AG04450 (cell line): ENCODE measurements at regions not wholly inside any gene's neighbourhood (a gene's known extent, or its start where the extent isn't known, plus 50 kb on each side); places are given as distances from the start of the nearest gene placed in this dataset.

Source experiments
- CTCF ChIA-PET: fragments of 300-600, 350-600 bp; formaldehyde crosslinking; extraction: SDS; loops from one replicate; lab custom pipeline; 2022; ENCODE audit warnings: antibody characterized with exemption, inconsistent platforms; lab: Charles Lee
- POLR2A ChIA-PET: fragments of 350-600 bp; formaldehyde crosslinking; extraction: SDS; loops from one replicate; lab custom pipeline; 2021; ENCODE audit warnings: antibody characterized with exemption, inconsistent platforms; lab: Yijun Ruan, JAX
- DNase-seq: peaks from one replicate; pipeline ENCODE4 v3.0.0-alpha.2; 2011; ENCODE audit warnings: low read depth, low spot score
- H3K27ac ChIP-seq: one replicate; pipeline ENCODE4 v1.5.1; 2012; ENCODE audit warnings: low read depth, low read length, control low read depth
- H3K27me3 ChIP-seq: one replicate; pipeline ENCODE4 v1.6.0; 2012; ENCODE audit warnings: low read length; ENCODE audit not compliant: control insufficient read depth, insufficient read depth
- H3K4me3 ChIP-seq: 2 replicates; pipeline ENCODE4 v1.5.1; 2011; ENCODE audit warnings: mild to moderate bottlenecking, low read depth, low read length, control low read depth
- H3K9me3 ChIP-seq: 2 replicates; pipeline ENCODE4 v1.5.1; 2012; ENCODE audit warnings: low read length; ENCODE audit not compliant: control insufficient read depth, insufficient read depth
- TF ChIP-seq, protein P1 (sequence below): IDR thresholded peaks from 2 replicates; pipeline ENCODE4 v1.5.1; 2011; ENCODE audit warnings: low read depth, low read length, control low read depth, inconsistent platforms

GRCh38 chr10:133035952-133036351 is 51.8 kb upstream of the ADGRA1 start:
- Histone ChIP-seq H3K9me3 (peaks cover 12% of the 10 kb centered on the region; the same call in 1 of the 2 replicates), H3K27me3 (peaks cover 7% of the 10 kb centered on the region), H3K4me3 (no peak overlapping the region), H3K27ac (no peak overlapping the region)
- TF ChIP-seq, protein P1, sequence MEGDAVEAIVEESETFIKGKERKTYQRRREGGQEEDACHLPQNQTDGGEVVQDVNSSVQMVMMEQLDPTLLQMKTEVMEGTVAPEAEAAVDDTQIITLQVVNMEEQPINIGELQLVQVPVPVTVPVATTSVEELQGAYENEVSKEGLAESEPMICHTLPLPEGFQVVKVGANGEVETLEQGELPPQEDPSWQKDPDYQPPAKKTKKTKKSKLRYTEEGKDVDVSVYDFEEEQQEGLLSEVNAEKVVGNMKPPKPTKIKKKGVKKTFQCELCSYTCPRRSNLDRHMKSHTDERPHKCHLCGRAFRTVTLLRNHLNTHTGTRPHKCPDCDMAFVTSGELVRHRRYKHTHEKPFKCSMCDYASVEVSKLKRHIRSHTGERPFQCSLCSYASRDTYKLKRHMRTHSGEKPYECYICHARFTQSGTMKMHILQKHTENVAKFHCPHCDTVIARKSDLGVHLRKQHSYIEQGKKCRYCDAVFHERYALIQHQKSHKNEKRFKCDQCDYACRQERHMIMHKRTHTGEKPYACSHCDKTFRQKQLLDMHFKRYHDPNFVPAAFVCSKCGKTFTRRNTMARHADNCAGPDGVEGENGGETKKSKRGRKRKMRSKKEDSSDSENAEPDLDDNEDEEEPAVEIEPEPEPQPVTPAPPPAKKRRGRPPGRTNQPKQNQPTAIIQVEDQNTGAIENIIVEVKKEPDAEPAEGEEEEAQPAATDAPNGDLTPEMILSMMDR: no peak
- ChIA-PET CTCF (interaction anchor here (0.5 kb wide), 1 partner anchor 331 kb away, joined by 3 read pairs; no protein-coding TSS in a partner anchor), POLR2A (no interaction called here)
- no peak for DNase-seq

- Histone ChIP-seq H3K4me3 (no peak overlapping the region), H3K27me3 (peaks cover 6% of the 10 kb centered on the region), H3K27ac (no peak overlapping the region), H3K9me3 (peaks cover 18% of the 10 kb centered on the region; the same call in 1 of the 2 replicates)
- POLR2A ChIA-PET: no interaction called here
- no peak for DNase-seq
- CTCF ChIA-PET: interaction anchor here (0.5 kb wide), 1 partner anchor 12 kb away, joined by 3 read pairs; no protein-coding TSS in a partner anchor
- TF ChIP-seq, protein P1: no peak
Measured at GRCh38 chr10:133034762-133035161, 53.0 kb upstream of the ADGRA1 start.

DNA sequence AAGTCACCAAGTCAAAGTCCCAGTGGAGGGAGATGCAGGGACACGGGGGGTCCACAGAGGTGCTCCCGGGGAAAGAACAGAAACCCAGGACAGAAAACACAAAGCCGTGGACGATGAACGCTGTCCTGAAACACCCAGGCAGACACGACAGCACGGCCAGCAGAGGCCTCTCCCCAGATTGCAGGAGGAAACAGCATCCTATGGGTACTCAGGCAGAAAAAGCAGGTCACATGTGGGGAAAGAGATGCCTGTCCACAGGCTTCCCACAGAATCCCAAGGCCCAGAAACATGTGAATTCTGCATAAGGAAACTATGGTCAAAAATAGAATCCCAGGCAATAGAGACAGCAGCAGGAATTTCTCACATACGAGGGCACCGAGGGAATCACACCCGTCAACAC is 53.6 kb upstream of the ADGRA1 start:
- POLR2A ChIA-PET: no interaction called here
- CTCF ChIA-PET: no interaction called here

GRCh38 chr10:133033742-133034048 is 54.0 kb upstream of the ADGRA1 start:
- peaks cover 2% of the 10 kb centered on the region for H3K27me3 ChIP-seq
- TF ChIP-seq, protein P1: no peak
- CTCF ChIA-PET: no interaction called here
- H3K4me3 ChIP-seq: no peak overlapping the region
- DNase-seq: no peak
- POLR2A ChIA-PET: no interaction called here
- peaks cover 24% of the 10 kb centered on the region; the same call in 1 of the 2 replicates for H3K9me3 ChIP-seq
- H3K27ac ChIP-seq: no peak overlapping the region

More for the DNA sequence above, 53.6 kb upstream of the ADGRA1 start:
- Histone ChIP-seq H3K4me3 (no peak overlapping the region), H3K27me3 (peaks cover 4% of the 10 kb centered on the region), H3K9me3 (peaks cover 21% of the 10 kb centered on the region; the same call in 1 of the 2 replicates), H3K27ac (no peak overlapping the region)
- TF ChIP-seq, protein P1: no peak
- no peak for DNase-seq

- Histone ChIP-seq H3K4me3 (no peak overlapping the region), H3K27me3 (peaks cover 2% of the 10 kb centered on the region), H3K27ac (no peak overlapping the region), H3K9me3 (peaks cover 24% of the 10 kb centered on the region; the same call in 1 of the 2 replicates)
- no peak for DNase-seq
- POLR2A ChIA-PET: no interaction called here
- TF ChIP-seq, protein P1: no peak
- CTCF ChIA-PET: no interaction called here
Measured at GRCh38 chr10:133032976-133033741, 54.6 kb upstream of the ADGRA1 start.
